Endothelial cell of umbilical vein (primary cell): ENCODE measurements at regions not wholly inside any gene's neighbourhood (a gene's known extent, or its start where the extent isn't known, plus 50 kb on each side); places are given as distances from the start of the nearest gene placed in this dataset.

Source experiments
- BruUV-seq: library from RNA; stranded (reverse); fragments of 400-500 nt; replicated peaks from 2 replicates; lab custom pipeline; 2021; lab: Mats Ljungman, UMichigan
- CTCF ChIA-PET: fragments of 300-600, 350-600 bp; sonication (Branson Sonifier 250); formaldehyde crosslinking; loops from one replicate; lab custom pipeline; 2021; ENCODE audit warnings: antibody characterized with exemption, inconsistent platforms; lab: Charles Lee
- POLR2A ChIA-PET: fragments of 300-600, 350-600 bp; sonication (Branson Sonifier 250); formaldehyde crosslinking; loops from one replicate; lab custom pipeline; 2021; ENCODE audit warnings: antibody characterized with exemption, inconsistent platforms; lab: Charles Lee
- DNase-seq: peaks from one replicate; pipeline ENCODE4 v3.0.0-alpha.2; 2011; ENCODE audit warnings: low read depth, low spot score
- FAIRE-seq: peaks from 2 replicates; lab custom pipeline; 2011; peaks lifted over from hg19 to GRCh38; lab: Jason Lieb, UNC
- H2AFZ ChIP-seq: 2 replicates; pipeline ENCODE4 v1.6.0; 2012; ENCODE audit warnings: low read depth, low read length, control low read depth, inconsistent platforms
- H3K27ac ChIP-seq: 2 replicates; pipeline ENCODE4 v1.5.1; 2011; ENCODE audit warnings: low read depth, mild to moderate bottlenecking, control low read depth, low read length, moderate library complexity; ENCODE audit not compliant: insufficient read depth
- H3K27me3 ChIP-seq, 2 experiments: 2 replicates each; pipeline versions ENCODE4 v1.6.0 to v1.6.1; 2011; ENCODE audit warnings: low read length in 2 of 2, mixed read lengths in 1 of 2; ENCODE audit not compliant: control insufficient read depth in 2 of 2, insufficient read depth in 2 of 2
- H3K36me3 ChIP-seq, 2 experiments: 2 replicates in 1 of 2; 3 replicates in 1 of 2; pipeline ENCODE4 v1.5.1; 2011; ENCODE audit warnings: low read length in 2 of 2, mild to moderate bottlenecking in 1 of 2, moderate library complexity in 1 of 2; ENCODE audit not compliant: control insufficient read depth in 2 of 2, insufficient read depth in 2 of 2; ENCODE audit errors: extremely low read depth in 1 of 2
- H3K4me1 ChIP-seq: 3 replicates; pipeline ENCODE4 v1.5.1; 2011; ENCODE audit warnings: mild to moderate bottlenecking, low read length; ENCODE audit not compliant: control insufficient read depth, insufficient read depth; ENCODE audit errors: extremely low read depth
- H3K4me2 ChIP-seq: 2 replicates; pipeline ENCODE4 v1.6.1; 2011; ENCODE audit warnings: low read length, control low read depth, mixed read lengths; ENCODE audit not compliant: insufficient read depth
- H3K4me3 ChIP-seq, 3 experiments: fragments of 200-600 bp in 1 of 3; sonication (generic), shearing (Covaris generic) in 1 of 3; replicated peaks in 1 of 3; 2 replicates each; pipeline ENCODE4 v1.5.1; 2011 to 2016; ENCODE audit warnings: control low read depth in 3 of 3, low read length in 3 of 3, mild to moderate bottlenecking in 2 of 3, inconsistent platforms in 1 of 3, low read depth in 1 of 3, moderate library complexity in 1 of 3; ENCODE audit not compliant: insufficient read depth in 1 of 3
- H3K79me2 ChIP-seq: 2 replicates; pipeline ENCODE4 v1.6.0; 2012; ENCODE audit warnings: low read length, inconsistent platforms; ENCODE audit not compliant: control insufficient read depth, insufficient read depth
- H3K9ac ChIP-seq: replicated peaks from 2 replicates; pipeline ENCODE3; 2011; ENCODE audit warnings: low read length, control low read depth; ENCODE audit not compliant: insufficient read depth; ENCODE audit errors: extremely low read depth
- H3K9me1 ChIP-seq: replicated peaks from 3 replicates; pipeline ENCODE4 v1.6.0; 2011; ENCODE audit warnings: mild to moderate bottlenecking, low read length; ENCODE audit not compliant: control insufficient read depth, insufficient read depth; ENCODE audit errors: extremely low read depth
- H3K9me3 ChIP-seq: replicated peaks from 2 replicates; pipeline ENCODE4 v1.5.1; 2012; ENCODE audit warnings: low read length, inconsistent platforms; ENCODE audit not compliant: control insufficient read depth, insufficient read depth
- H4K20me1 ChIP-seq: replicated peaks from 2 replicates; pipeline ENCODE3; 2011; ENCODE audit warnings: mild to moderate bottlenecking, low read length; ENCODE audit not compliant: control insufficient read depth, insufficient read depth; ENCODE audit errors: extremely low read depth
- CTCF ChIP-seq, 2 donors: IDR thresholded peaks; 1 replicate in 1 of 2; 2 replicates in 1 of 2; pipeline ENCODE4 v1.5.1; 2011; ENCODE audit warnings: low read length in 2 of 2, mild to moderate bottlenecking in 2 of 2, moderate library complexity in 2 of 2, control low read depth in 1 of 2, inconsistent platforms in 1 of 2, low read depth in 1 of 2; ENCODE audit not compliant: insufficient read depth in 1 of 2; ENCODE audit errors: extremely low read depth in 1 of 2
- EZH2 ChIP-seq: IDR thresholded peaks from 2 replicates; pipeline ENCODE4 v1.6.1; 2012; ENCODE audit warnings: borderline replicate concordance, low read depth, mild to moderate bottlenecking, moderate library complexity, low read length, inconsistent platforms; ENCODE audit not compliant: severe bottlenecking
- FOS ChIP-seq: IDR thresholded peaks from 2 replicates; pipeline ENCODE4 v1.6.1; 2011; ENCODE audit warnings: mild to moderate bottlenecking, low read length, moderate library complexity, borderline replicate concordance; ENCODE audit not compliant: insufficient read depth
- GATA2 ChIP-seq: IDR thresholded peaks from 2 replicates; pipeline ENCODE4 v1.7.0; 2011; ENCODE audit warnings: low read depth, mild to moderate bottlenecking, moderate library complexity, mixed read lengths, low read length; ENCODE audit not compliant: insufficient read length, insufficient read depth
- JUN ChIP-seq: IDR thresholded peaks from 2 replicates; pipeline ENCODE4 v1.6.1; 2011; ENCODE audit warnings: borderline replicate concordance, low read depth; ENCODE audit not compliant: insufficient read length, insufficient read depth
- MAX ChIP-seq: IDR thresholded peaks from 2 replicates; pipeline ENCODE4 v1.6.1; 2011; ENCODE audit not compliant: insufficient read depth, insufficient read length
- MYC ChIP-seq: IDR thresholded peaks from one replicate; pipeline ENCODE4 v1.6.1; 2011; ENCODE audit warnings: mild to moderate bottlenecking, low read depth, low read length
- POLR2A ChIP-seq: IDR thresholded peaks from 2 replicates; pipeline ENCODE4 v1.6.1; 2012; ENCODE audit warnings: low read depth, mild to moderate bottlenecking, control low read depth, low read length
- POLR2AphosphoS5 ChIP-seq: IDR thresholded peaks from 2 replicates; pipeline ENCODE4 v1.6.1; 2012; ENCODE audit warnings: low read depth, mild to moderate bottlenecking, control low read depth, low read length, moderate library complexity; ENCODE audit not compliant: insufficient read depth
- dilution Hi-C: fragments of 300-500 bp; cut with MboI; formaldehyde crosslinking; loops from one replicate; pipeline ENCODE4 v1.15.0; 2019; ENCODE audit warnings: low sequenced_read_pairs; ENCODE audit not compliant: extremely low pct_ligation_motif_present
- intact Hi-C: fragments of 100-400 bp; cut with micrococcal nuclease; formaldehyde crosslinking; loops from one replicate; pipeline ENCODE4 v1.10.0; 2022

- Histone ChIP-seq H3K9me1 (no peaks in the 10 kb centered on the region), H3K4me1 (no peaks in the 10 kb centered on the region), H3K9me3 (no peaks in the 10 kb centered on the region), H3K4me2 (no peak overlapping the region), H3K27me3 (peaks cover 4 to 9% of the 10 kb centered on the region in 2 experiments), H3K27ac (no peak overlapping the region), H2AFZ (no peak overlapping the region), H3K9ac (no peak overlapping the region), H3K79me2 (no peaks in the 10 kb centered on the region), H3K4me3 (no peak overlapping the region), H3K36me3 (no peaks in the 10 kb centered on the region), H4K20me1 (no peaks in the 10 kb centered on the region)
- BruUV-seq, result no TSS peak
- FAIRE-seq (no peak), DNase-seq (no peak)
- dilution Hi-C loops, result no loop called here
- ChIA-PET POLR2A (no interaction called here), CTCF (no interaction called here)
- TF ChIP-seq EZH2 (no peak), MAX (no peak), GATA2 (no peak), FOS (no peak), POLR2A (no peak), POLR2AphosphoS5 (no peak), CTCF (IDR thresholded peaks at IDR 0.05; ENCODE audit: extremely low read depth in 1 of 2, insufficient read depth in 1 of 2, low read depth in 1 of 2, low read length in 2 of 2) (no peak), MYC (no peak), JUN (no peak)
- intact Hi-C loops, result no loop called here
Measured at GRCh38 chr22:23484651-23485050, 95.4 kb downstream of the IGLL1 start.
